IMR-90 (cell line): ENCODE measurements at regions not wholly inside any gene's neighbourhood (a gene's known extent, or its start where the extent isn't known, plus 50 kb on each side); places are given as distances from the start of the nearest gene placed in this dataset.

Source experiments
- ATAC-seq: fragments of 200-7000 bp; cut with Tn5 transposase; 2 replicates; pipeline ENCODE4 v1.9.1; 2020; ENCODE audit warnings: low read depth, mild to moderate bottlenecking, moderate library complexity
- BruUV-seq: library from RNA; stranded (reverse); fragments of 400-500 nt; replicated peaks from 2 replicates; lab custom pipeline; 2021; lab: Mats Ljungman, UMichigan
- CTCF ChIA-PET: fragments of 300-600 bp; formaldehyde crosslinking; extraction: SDS; loops from one replicate; lab custom pipeline; 2021; ENCODE audit warnings: antibody characterized with exemption; lab: Yijun Ruan, JAX
- POLR2A ChIA-PET: fragments of 300-600 bp; sonication (Branson Sonifier 250); formaldehyde crosslinking; loops from one replicate; lab custom pipeline; 2022; ENCODE audit warnings: antibody characterized with exemption; ENCODE audit not compliant: unreplicated experiment; lab: Charles Lee
- DNase-seq: peaks from one replicate; pipeline ENCODE4 v3.0.0; 2013
- H2AFZ ChIP-seq: replicated peaks from 2 replicates; pipeline ENCODE3; 2013; ENCODE audit warnings: low read length, mild to moderate bottlenecking; ENCODE audit not compliant: poor library complexity
- H2AK5ac ChIP-seq: 2 replicates; pipeline ENCODE4 v1.6.1; 2013; ENCODE audit warnings: low read depth, low read length, inconsistent platforms
- H2AK9ac ChIP-seq: replicated peaks from 2 replicates; pipeline ENCODE3; 2013; ENCODE audit warnings: mild to moderate bottlenecking, low read depth, low read length, moderate library complexity; ENCODE audit not compliant: poor library complexity
- H2BK120ac ChIP-seq: 2 replicates; pipeline ENCODE4 v1.6.1; 2013; ENCODE audit warnings: low read depth, low read length, inconsistent platforms
- H2BK15ac ChIP-seq: 3 replicates; pipeline ENCODE4 v1.6.1; 2013; ENCODE audit warnings: low read depth, low read length, inconsistent platforms
- H2BK20ac ChIP-seq: 2 replicates; pipeline ENCODE4 v1.6.1; 2013; ENCODE audit warnings: low read depth, mild to moderate bottlenecking, inconsistent platforms, low read length, moderate library complexity
- H2BK5ac ChIP-seq: 2 replicates; pipeline ENCODE4 v1.6.1; 2013; ENCODE audit warnings: mild to moderate bottlenecking, low read depth, low read length, inconsistent platforms; ENCODE audit not compliant: poor library complexity, severe bottlenecking
- H3K14ac ChIP-seq: replicated peaks from 2 replicates; pipeline ENCODE4 v1.6.1; 2013; ENCODE audit warnings: low read depth, low read length, inconsistent platforms
- H3K18ac ChIP-seq: 2 replicates; pipeline ENCODE4 v1.6.1; 2013; ENCODE audit warnings: low read depth, low read length, control low read depth
- H3K23ac ChIP-seq: 2 replicates; pipeline ENCODE4 v1.6.1; 2013; ENCODE audit warnings: low read depth, low read length, inconsistent platforms
- H3K27ac ChIP-seq: 2 replicates; pipeline ENCODE4 v1.5.1; 2013; ENCODE audit warnings: mild to moderate bottlenecking, control low read depth, low read length; ENCODE audit not compliant: insufficient read depth
- H3K27me3 ChIP-seq: 2 replicates; pipeline ENCODE4 v1.6.1; 2013; ENCODE audit warnings: low read length; ENCODE audit not compliant: control insufficient read depth, insufficient read depth
- H3K36me3 ChIP-seq: 2 replicates; pipeline ENCODE4 v1.6.1; 2013; ENCODE audit warnings: low read length, mixed read lengths; ENCODE audit not compliant: control insufficient read depth, insufficient read depth
- H3K4ac ChIP-seq: 2 replicates; pipeline ENCODE4 v1.6.1; 2013; ENCODE audit warnings: low read depth, low read length, inconsistent platforms
- H3K4me1 ChIP-seq: 2 replicates; pipeline ENCODE4 v1.6.1; 2013; ENCODE audit warnings: low read length, mixed read lengths; ENCODE audit not compliant: control insufficient read depth, insufficient read depth
- H3K4me2 ChIP-seq: 2 replicates; pipeline ENCODE4 v1.6.1; 2013; ENCODE audit warnings: low read depth, mild to moderate bottlenecking, control low read depth, low read length, moderate library complexity
- H3K4me3 ChIP-seq: 2 replicates; pipeline ENCODE4 v1.5.1; 2013; ENCODE audit warnings: low read depth, mild to moderate bottlenecking, control low read depth, low read length, moderate library complexity; ENCODE audit not compliant: insufficient read depth
- H3K56ac ChIP-seq: 2 replicates; pipeline ENCODE4 v1.6.1; 2013; ENCODE audit warnings: low read length, inconsistent platforms; ENCODE audit not compliant: insufficient read depth; ENCODE audit errors: extremely low read depth
- H3K79me1 ChIP-seq, 2 experiments: 2 replicates each; pipeline ENCODE4 v1.6.1; 2013; ENCODE audit warnings: low read length in 2 of 2, inconsistent platforms in 1 of 2, low read depth in 1 of 2
- H3K9ac ChIP-seq: 2 replicates; pipeline ENCODE4 v1.6.1; 2013; ENCODE audit warnings: low read depth, low read length, control low read depth
- H3K9me1 ChIP-seq: 2 replicates; pipeline ENCODE4 v1.6.1; 2013; ENCODE audit warnings: low read length, inconsistent platforms; ENCODE audit not compliant: insufficient read depth
- H3K9me3 ChIP-seq: 2 replicates; pipeline ENCODE4 v1.6.1; 2013; ENCODE audit warnings: low read length; ENCODE audit not compliant: control insufficient read depth, insufficient read depth
- H4K20me1 ChIP-seq: 2 replicates; pipeline ENCODE4 v1.6.1; 2013; ENCODE audit warnings: low read length, inconsistent platforms; ENCODE audit not compliant: insufficient read depth
- H4K5ac ChIP-seq: 2 replicates; pipeline ENCODE4 v1.6.1; 2013; ENCODE audit warnings: mild to moderate bottlenecking, low read depth, low read length, control low read depth
- H4K8ac ChIP-seq, 2 experiments: 2 replicates each; pipeline ENCODE4 v1.6.1; 2013; ENCODE audit warnings: low read depth in 2 of 2, low read length in 2 of 2, control low read depth in 1 of 2, inconsistent platforms in 1 of 2
- H4K91ac ChIP-seq: 2 replicates; pipeline ENCODE4 v1.6.1; 2013; ENCODE audit warnings: low read depth, low read length, inconsistent platforms; ENCODE audit not compliant: insufficient read depth
- BHLHE40 ChIP-seq: fragments of 150-350 bp; IDR thresholded peaks from 2 replicates; pipeline ENCODE4 v1.6.1; 2016; ENCODE audit warnings: mild to moderate bottlenecking, low read depth, low read length
- CEBPB ChIP-seq: IDR thresholded peaks from 2 replicates; pipeline ENCODE4 v1.6.1; 2012; ENCODE audit warnings: low read depth, low read length, improper control_type of control experiment
- CHD1 ChIP-seq: IDR thresholded peaks from 2 replicates; pipeline ENCODE4 v1.6.1; 2012; ENCODE audit warnings: low read depth, low read length, improper control_type of control experiment
- CTCF ChIP-seq: conservative IDR thresholded peaks from 2 replicates; pipeline ENCODE4 v1.5.1; 2012; ENCODE audit warnings: mild to moderate bottlenecking, low read depth, low read length, improper control_type of control experiment
- FOS ChIP-seq: fragments of 150-350 bp; IDR thresholded peaks from 2 replicates; pipeline ENCODE4 v1.6.1; 2016; ENCODE audit warnings: low read depth, low read length
- MAFK ChIP-seq: IDR thresholded peaks from 2 replicates; pipeline ENCODE4 v1.6.1; 2012; ENCODE audit warnings: low read depth, low read length, improper control_type of control experiment
- MAZ ChIP-seq: IDR thresholded peaks from 2 replicates; pipeline ENCODE4 v1.6.1; 2012; ENCODE audit warnings: low read depth, mild to moderate bottlenecking, low read length, improper control_type of control experiment, moderate library complexity, borderline replicate concordance
- MXI1 ChIP-seq: IDR thresholded peaks from 2 replicates; pipeline ENCODE4 v1.6.1; 2012; ENCODE audit warnings: low read depth, mild to moderate bottlenecking, low read length, moderate library complexity, borderline replicate concordance
- NFE2L2 ChIP-seq: fragments of 150-350 bp; IDR thresholded peaks from 2 replicates; pipeline ENCODE4 v1.6.1; 2016; ENCODE audit warnings: low read depth, mild to moderate bottlenecking, low read length
- POLR2A ChIP-seq: IDR thresholded peaks from 2 replicates; pipeline ENCODE4 v1.6.1; 2012; ENCODE audit warnings: mild to moderate bottlenecking, low read depth, low read length
- RAD21 ChIP-seq: IDR thresholded peaks from 2 replicates; pipeline ENCODE4 v1.6.1; 2012; ENCODE audit warnings: low read length, improper control_type of control experiment
- RCOR1 ChIP-seq: IDR thresholded peaks from 2 replicates; pipeline ENCODE4 v1.6.1; 2012; ENCODE audit warnings: mild to moderate bottlenecking, low read length, improper control_type of control experiment; ENCODE audit not compliant: insufficient replicate concordance
- RFX5 ChIP-seq: IDR thresholded peaks from 2 replicates; pipeline ENCODE4 v1.8.0; 2012; ENCODE audit warnings: low read depth, mild to moderate bottlenecking, low read length, moderate library complexity
- SMC3 ChIP-seq: fragments of 150-350 bp; IDR thresholded peaks from 2 replicates; pipeline ENCODE4 v1.6.1; 2016; ENCODE audit warnings: low read depth, mild to moderate bottlenecking, antibody characterized with exemption, low read length, moderate library complexity
- WGBS, 2 experiments: methylation state at CpG; one replicate each; pipeline versions ENCODE4 v1.1.5 to v1.1.7; 2013; ENCODE audit warnings: missing lambda C conversion rate in 2 of 2; ENCODE audit not compliant: insufficient read length in 1 of 2; ENCODE audit errors: extremely low coverage in 2 of 2; 5-methylcytosine and 5-hydroxymethylcytosine counted together
- dilution Hi-C: fragments of 300-500 bp; cut with HindIII; formaldehyde crosslinking; loops from one replicate; pipeline ENCODE4 v1.14.3; 2018; ENCODE audit warnings: low sequenced_read_pairs; ENCODE audit not compliant: unreplicated experiment
- in situ Hi-C: fragments of 300-500 bp; cut with MboI; formaldehyde crosslinking; loops from 3 replicates; pipeline ENCODE4 v1.14.3; 2019; ENCODE audit warnings: low sequenced_read_pairs, inconsistent platforms, mixed read lengths
- intact Hi-C: fragments of 100-400 bp; cut with micrococcal nuclease; formaldehyde crosslinking; loops from 2 replicates; pipeline ENCODE4 v1.10.0; 2022
- TF ChIP-seq, protein P1 (sequence below): fragments of 150-350 bp; IDR thresholded peaks from 2 replicates; pipeline ENCODE4 v1.6.1; 2016; ENCODE audit warnings: low read depth, mild to moderate bottlenecking, low read length, moderate library complexity, borderline replicate concordance
- TF ChIP-seq, protein P2 (sequence below): fragments of 150-350 bp; IDR thresholded peaks from 2 replicates; pipeline ENCODE4 v1.6.1; 2017; ENCODE audit warnings: mild to moderate bottlenecking, antibody characterized with exemption, low read length, low read depth

DNA sequence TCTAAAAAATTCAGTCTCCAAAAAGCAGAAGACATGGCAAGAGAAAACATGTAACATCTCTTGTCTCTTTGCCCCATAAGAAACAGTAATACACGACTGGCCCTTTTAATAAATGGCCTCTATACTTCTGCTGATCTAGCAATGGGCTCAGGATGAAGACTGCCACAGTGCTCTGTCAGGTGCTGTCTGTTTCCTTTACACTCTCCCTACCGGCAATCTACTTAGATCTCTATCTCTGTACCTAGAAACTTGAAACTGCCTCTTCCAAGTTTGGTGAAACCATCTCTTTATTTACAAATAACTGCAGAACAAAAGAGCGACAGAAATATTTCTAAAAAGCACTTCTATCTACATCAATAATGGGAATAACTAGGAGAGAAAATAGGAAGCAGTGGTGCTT, 685.2 kb upstream of the INTU start:
- no peak overlapping the region for H2AFZ ChIP-seq
- H3K9me3 ChIP-seq = no peaks in the 10 kb centered on the region

More for the DNA sequence above, 685.2 kb upstream of the INTU start:
- no peak overlapping the region for H3K27ac ChIP-seq
- DNase-seq = no peak
- ChIA-PET CTCF (no interaction called here), POLR2A (no interaction called here)
- in situ Hi-C loops = no loop called here
- H3K9me1 ChIP-seq = no peaks in the 10 kb centered on the region
- H3K4ac ChIP-seq = no peak overlapping the region
- no peak overlapping the region for H4K91ac ChIP-seq
- H3K79me1 ChIP-seq = no peaks in the 10 kb centered on the region
- dilution Hi-C loops = no loop called here
- no peak overlapping the region for H2AK9ac ChIP-seq
- no peak overlapping the region for H2BK120ac ChIP-seq
- no peak overlapping the region for H3K18ac ChIP-seq
- no peak overlapping the region for H2BK20ac ChIP-seq
- no peaks in the 10 kb centered on the region; the same call in 1 of the 2 replicates for H3K4me1 ChIP-seq
- TF ChIP-seq, protein P1, sequence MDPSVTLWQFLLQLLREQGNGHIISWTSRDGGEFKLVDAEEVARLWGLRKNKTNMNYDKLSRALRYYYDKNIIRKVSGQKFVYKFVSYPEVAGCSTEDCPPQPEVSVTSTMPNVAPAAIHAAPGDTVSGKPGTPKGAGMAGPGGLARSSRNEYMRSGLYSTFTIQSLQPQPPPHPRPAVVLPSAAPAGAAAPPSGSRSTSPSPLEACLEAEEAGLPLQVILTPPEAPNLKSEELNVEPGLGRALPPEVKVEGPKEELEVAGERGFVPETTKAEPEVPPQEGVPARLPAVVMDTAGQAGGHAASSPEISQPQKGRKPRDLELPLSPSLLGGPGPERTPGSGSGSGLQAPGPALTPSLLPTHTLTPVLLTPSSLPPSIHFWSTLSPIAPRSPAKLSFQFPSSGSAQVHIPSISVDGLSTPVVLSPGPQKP = no peak
- TF ChIP-seq CEBPB = no peak
- TF ChIP-seq NFE2L2 = no peak
- no peak for TF ChIP-seq CHD1
- no peak for TF ChIP-seq FOS
- no peak for TF ChIP-seq CTCF
- TF ChIP-seq RFX5 = no peak
- TF ChIP-seq MAZ = no peak
- no peak for TF ChIP-seq RCOR1
- TF ChIP-seq MAFK = no peak
- no peak for TF ChIP-seq RAD21
- no peak for TF ChIP-seq BHLHE40
- no peak for TF ChIP-seq MXI1
- no peak for TF ChIP-seq POLR2A
- TF ChIP-seq, protein P2, sequence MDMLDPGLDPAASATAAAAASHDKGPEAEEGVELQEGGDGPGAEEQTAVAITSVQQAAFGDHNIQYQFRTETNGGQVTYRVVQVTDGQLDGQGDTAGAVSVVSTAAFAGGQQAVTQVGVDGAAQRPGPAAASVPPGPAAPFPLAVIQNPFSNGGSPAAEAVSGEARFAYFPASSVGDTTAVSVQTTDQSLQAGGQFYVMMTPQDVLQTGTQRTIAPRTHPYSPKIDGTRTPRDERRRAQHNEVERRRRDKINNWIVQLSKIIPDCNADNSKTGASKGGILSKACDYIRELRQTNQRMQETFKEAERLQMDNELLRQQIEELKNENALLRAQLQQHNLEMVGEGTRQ = no peak
- TF ChIP-seq SMC3 = no peak
- no peak overlapping the region for H2BK5ac ChIP-seq
- ATAC-seq = no peak
- H4K20me1 ChIP-seq = no peaks in the 10 kb centered on the region
- no peak overlapping the region for H3K4me3 ChIP-seq
- H3K14ac ChIP-seq = no peak overlapping the region
- no peak overlapping the region for H3K4me2 ChIP-seq
- H3K27me3 ChIP-seq = no peaks in the 10 kb centered on the region
- H4K5ac ChIP-seq = no peak overlapping the region
- H3K36me3 ChIP-seq = no peaks in the 10 kb centered on the region
- H3K56ac ChIP-seq = no peak overlapping the region
- intact Hi-C loops = no loop called here
- BruUV-seq = no TSS peak
- H3K23ac ChIP-seq = no peak overlapping the region
- H3K9ac ChIP-seq = no peak overlapping the region
- no peak overlapping the region for H2AK5ac ChIP-seq
- no peak overlapping the region for H4K8ac ChIP-seq
- no peak overlapping the region for H2BK15ac ChIP-seq
- WGBS, 2 experiments = no CpG with 5 or more reads among the region's 3 CpGs
